Pulmonary artery endothelial cell (primary cell): ENCODE measurements at regions not wholly inside any gene's neighbourhood (a gene's known extent, or its start where the extent isn't known, plus 50 kb on each side); places are given as distances from the start of the nearest gene placed in this dataset.
"Not testable (repeated sequence)": the region's sequence is repeated elsewhere in the genome, so short reads cannot be mapped to it uniquely, and the experiment has no call there.

ENCODE experiments used
- DNase-seq: peaks from one replicate; pipeline ENCODE4 v3.0.0-alpha.2; 2011; ENCODE audit warnings: low read depth, low spot score

DNA sequence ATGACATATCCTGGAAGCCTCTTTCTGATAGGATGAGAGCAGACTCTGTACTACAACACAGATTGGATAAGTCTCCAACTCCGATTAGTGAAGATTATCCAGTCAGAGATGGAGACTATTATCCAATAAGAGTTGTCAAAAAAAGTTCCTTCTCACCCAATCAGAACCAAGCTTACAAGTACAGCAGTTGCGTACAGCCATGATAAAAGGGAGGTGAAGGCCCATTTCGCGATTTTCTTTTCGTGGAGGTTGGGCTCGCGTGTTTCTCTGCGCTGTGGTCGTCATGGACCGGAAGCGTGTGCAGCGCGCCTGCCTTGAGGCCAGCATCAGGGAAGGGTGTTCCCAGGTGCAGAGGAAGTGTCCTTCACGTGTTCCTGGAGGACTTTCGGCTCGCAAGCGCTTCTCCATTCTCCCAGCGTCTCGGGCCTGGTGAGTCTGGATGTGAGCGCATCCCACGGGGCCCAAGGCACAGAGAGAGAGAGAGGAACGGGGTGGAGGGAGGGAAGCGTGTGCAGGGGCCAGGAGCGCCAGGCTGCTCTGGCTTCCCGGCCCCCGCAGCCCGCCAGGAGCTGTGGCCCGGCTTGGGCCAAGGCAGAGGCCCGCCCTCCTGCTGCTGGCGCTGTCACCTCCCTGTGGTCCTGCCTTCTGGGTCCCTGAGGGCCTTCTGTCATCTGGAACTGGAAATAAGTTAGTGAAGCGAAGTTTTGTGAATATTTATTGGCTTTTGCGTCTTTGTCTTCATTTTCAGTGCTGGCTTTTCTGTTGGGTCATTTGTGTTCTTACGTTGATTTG is 53.9 kb downstream of the CDRT15L2 start:
- DNase-seq = not testable (repeated sequence)

DNA sequence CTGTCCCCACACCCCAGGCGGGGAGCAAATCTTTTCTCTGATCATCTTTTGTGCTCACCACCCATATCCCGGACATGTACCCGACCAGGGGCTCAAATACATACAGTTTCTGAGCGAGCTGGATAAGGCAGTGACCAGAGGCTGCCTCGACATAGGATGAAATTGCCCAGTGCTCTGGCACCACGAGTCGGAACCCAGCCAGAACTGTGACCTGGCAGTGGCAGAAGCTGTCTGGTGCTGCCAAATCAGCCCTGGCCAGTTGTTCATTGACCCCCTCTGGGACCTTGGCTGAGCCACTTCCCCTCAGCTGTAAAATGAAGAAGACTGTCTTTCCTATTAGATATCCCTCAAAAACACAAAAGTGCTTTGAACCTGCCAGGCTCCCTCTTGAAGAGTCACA is 60.6 kb downstream of the CDRT15L2 start:
- DNase-seq = not testable (repeated sequence)

DNA sequence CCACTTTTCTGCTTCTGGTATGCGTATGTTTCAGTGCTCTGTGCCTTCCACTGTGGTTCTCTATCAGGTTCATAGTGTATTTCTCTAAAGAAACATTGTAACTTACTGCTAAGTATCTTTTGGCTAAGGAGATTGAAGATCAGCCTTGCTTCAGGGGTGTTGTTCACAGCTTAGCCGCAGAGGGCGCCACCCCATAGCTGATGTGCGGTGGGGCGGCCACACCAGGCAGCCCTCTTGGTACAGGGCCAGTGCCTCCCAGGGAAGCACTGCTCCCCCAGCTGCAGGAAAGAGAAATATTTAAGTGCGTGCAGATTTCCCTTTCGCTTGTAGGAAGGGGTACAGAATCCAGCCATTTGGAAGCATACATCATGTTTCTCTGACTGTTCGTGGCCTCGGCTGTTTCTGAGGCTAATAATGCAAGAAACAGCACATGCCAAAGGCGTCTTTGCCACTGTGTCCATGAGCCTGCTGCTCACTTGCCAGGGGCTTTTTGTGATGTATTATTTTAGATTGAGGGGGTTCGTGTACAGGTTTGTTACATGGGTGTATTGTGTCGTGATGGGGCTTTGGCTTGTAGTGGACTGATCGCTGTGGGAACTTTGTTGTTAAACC is 67.2 kb downstream of the CDRT15L2 start:
- not testable (repeated sequence) for DNase-seq

- not testable (repeated sequence) for DNase-seq
Measured at GRCh38 chr17:20649097-20649767, 69.7 kb downstream of the CDRT15L2 start.

DNA sequence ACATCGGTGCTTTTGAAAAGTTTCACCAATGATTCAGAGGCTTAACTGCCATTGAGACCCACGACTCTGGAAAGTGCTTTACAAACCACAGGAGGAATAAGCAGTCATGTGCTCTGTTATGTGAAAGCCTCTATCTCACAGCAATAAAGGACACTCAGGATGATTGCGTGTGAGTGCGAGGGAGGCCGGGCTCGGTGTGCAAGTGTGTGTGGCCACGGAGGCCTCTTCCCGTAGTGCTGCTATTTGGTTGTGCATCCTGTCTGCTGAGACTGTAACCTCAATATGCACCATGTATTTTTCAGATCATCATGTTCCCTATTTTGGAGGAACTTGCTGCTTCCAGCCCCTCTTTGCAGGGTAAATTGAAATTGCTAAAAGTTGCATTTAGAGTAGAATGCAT is 71.5 kb downstream of the CDRT15L2 start:
- not testable (repeated sequence) for DNase-seq

GRCh38 chr17:20651736-20652135 is 72.2 kb downstream of the CDRT15L2 start:
- not testable (repeated sequence) for DNase-seq

- not testable (repeated sequence) for DNase-seq
Measured at GRCh38 chr17:20653391-20653790, 73.9 kb downstream of the CDRT15L2 start.

DNA sequence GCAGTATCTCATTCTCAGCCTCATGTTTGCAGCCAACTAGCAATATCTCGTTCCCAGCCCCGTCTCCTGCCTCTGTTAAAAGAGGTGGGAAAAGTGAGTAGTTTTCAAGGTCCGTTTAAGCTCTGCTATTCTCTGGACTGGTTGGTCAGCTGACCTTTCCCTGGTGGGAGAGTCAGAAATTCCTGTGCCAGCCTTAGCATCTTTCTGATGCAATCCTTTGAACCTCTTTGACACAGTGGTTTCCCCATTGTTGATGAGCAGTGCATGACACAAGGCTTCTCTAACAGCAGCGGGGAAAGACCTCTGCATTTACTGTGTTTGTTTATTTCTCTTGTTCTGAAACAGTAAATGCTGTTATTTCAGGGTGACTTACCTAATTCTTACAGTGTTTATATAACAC is 74.6 kb downstream of the CDRT15L2 start:
- not testable (repeated sequence) for DNase-seq

- DNase-seq = not testable (repeated sequence)
Measured at GRCh38 chr17:20654575-20654974, 75.1 kb downstream of the CDRT15L2 start.

DNA sequence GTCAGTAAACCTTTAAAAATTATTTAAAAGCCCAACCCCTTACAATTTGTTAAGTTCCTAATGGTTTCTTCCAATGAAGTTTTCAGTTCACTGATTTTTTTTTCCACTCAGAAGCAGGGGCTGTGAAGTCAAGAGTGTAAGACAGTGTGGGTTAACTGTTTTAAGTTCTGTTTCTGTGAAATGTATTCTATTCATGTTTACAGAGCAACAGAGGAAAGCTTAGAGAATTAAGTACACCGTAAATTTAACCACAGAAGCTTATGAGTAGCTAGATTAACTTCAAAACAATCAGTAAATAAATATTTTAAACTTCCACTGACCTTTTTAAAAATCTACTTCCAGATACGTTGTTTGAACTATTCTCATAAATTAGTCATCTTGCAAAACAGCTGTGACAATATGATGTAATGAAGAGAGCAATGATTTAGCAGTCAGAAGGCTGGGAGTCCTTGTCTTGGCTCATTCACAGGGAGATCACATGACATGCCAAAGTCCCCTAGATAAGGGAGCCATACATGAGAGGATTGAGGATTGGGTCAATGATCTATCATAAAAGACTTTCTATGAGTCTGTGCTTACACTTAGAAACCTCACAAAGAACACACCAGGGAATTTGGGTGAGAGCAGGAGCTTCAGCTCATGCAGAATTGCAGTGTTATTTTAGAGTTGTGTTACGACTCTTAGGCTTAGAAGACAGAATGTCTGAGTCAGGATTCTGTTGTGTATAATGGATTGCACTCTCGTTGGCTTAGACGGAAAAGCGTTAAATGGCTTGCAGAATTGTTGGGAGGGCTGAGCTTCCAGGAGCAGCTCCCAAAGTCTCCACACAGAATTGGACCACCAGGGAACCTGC is 85.8 kb downstream of the CDRT15L2 start:
- not testable (repeated sequence) for DNase-seq

DNA sequence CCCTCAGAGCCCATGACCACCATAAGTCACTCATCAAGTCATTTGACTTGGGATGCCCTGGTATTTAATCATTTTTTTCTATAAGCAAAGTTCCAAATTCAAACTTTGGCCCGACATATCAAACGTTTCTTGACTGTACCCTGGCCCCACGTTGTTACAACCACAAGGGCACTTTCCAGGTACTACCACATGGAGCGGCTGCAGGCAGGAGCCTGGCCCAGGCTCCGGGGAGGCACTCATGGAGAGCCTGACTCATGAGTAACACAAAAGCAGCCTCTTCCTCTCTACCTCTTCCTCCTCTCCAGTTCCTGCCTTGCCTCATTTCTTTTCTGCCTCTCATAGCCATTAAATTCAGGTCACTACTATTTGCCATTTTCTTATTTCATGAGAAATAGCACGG is 87.2 kb downstream of the CDRT15L2 start:
- DNase-seq = not testable (repeated sequence)

DNA sequence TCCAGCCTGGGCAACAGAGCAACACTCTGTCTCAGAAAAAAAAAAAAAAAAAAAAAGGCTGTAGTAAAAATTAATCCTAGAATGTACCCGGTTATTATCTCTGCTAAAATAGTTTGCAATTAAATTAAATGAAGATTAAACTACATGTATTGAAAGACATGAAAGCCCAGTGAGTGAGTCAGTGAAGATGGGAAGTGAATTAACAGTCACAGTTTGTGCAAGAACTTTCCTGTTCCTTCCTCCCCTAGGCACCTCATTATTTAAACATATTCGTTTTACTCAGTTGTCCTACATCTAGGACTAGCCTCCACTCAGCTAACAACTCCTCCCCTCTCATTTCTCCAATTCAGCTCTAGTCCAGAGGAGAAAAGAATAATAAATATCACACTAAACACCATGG is 88.2 kb downstream of the CDRT15L2 start:
- DNase-seq = not testable (repeated sequence)

DNA sequence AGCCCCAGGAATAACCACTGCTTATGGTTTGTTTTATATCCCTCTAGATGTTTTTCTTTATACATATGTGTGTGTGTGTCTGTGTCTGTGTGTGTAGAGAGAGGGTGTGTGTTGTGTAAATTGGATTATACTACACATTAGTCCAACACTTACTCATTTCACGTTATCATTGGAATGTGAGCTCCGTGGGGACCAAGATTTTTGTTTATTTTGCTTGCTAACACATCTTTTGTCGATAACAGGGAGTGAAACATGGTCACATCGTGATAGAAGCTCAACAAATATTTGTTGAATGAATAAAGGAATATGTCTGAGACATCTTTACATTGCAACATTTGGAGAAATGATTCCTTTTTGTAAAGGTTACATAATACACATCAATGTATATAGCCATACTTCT is 88.8 kb downstream of the CDRT15L2 start:
- not testable (repeated sequence) for DNase-seq

DNA sequence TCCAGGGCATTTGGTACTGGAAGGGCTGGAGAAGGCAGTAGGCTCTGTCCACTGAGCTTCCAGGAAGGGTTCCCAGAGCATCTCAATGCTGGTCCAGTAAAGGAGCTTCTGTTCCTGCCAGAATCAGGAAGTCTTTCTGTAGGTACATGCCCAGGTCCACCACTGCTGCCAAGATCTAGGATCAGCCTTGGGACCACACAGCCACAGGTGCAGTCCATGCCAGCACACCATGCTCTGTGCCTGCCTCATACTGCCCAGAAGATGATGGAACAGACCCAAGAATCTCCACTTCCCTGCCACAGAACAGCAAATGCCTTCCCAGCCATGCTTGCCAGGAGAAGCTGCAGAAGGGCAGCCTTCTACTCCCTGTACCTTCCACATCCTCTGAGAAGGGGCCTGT is 89.3 kb downstream of the CDRT15L2 start:
- not testable (repeated sequence) for DNase-seq

DNA sequence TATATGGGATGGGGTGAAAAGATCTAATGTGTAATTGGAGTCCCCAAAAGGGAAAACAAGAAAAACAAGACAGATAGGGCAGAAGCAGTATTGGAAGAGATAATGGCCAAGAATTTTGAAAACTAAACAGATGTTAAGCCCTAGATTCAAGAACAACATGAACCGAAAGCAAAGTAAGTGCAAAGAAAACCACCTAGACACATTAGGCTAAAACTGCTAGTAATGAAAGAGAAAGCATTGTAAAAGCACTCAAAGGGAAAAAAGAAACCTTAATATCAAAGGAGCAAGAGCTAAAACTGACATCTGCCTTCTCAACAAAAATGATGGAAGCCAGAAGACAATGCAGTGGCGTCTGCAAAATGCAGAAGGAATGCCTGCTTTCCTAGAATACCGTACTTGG is 91.0 kb downstream of the CDRT15L2 start:
- not testable (repeated sequence) for DNase-seq

- not testable (repeated sequence) for DNase-seq
Measured at GRCh38 chr17:20674374-20674773, 94.8 kb downstream of the CDRT15L2 start.

DNA sequence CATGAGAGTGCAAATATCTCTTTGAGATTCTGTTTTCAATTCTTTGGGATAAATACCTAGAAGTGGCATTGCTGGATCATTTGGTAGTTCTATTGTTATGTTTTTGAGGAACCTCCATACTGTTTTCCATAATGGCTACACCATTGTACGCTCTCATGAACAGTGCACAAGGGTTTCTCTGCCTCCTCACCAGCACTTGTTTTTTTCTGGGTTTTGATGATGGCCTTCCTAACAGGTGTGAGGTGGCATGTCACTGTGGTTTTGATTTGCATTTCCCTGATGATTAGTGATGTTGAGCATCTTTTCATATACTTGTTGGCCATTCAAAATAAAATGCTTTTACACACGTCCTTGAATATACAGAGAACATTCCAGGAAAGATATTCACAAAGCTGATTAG is 96.2 kb downstream of the CDRT15L2 start:
- DNase-seq = not testable (repeated sequence)

DNA sequence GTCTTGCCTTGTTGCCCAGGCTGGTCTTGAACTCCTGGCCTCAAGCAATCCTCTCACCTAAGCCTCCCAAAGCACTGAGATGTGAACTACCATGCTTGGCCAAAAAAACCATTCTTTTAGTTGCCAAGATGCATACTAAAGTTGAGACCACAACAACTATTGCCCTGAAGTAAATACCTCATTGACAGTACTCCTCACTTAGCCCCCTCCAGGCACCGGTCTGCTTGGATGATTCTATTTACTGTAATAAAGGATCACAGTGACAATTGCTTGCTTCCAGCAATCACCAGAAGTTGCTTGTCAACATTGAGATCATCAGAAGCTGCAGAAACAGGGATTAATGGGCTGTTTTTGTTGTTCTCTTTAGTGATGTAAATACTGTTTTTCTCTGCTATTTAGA is 97.1 kb downstream of the CDRT15L2 start:
- not testable (repeated sequence) for DNase-seq

- DNase-seq = not testable (repeated sequence)
Measured at GRCh38 chr17:20677469-20677868, 97.9 kb downstream of the CDRT15L2 start.

DNA sequence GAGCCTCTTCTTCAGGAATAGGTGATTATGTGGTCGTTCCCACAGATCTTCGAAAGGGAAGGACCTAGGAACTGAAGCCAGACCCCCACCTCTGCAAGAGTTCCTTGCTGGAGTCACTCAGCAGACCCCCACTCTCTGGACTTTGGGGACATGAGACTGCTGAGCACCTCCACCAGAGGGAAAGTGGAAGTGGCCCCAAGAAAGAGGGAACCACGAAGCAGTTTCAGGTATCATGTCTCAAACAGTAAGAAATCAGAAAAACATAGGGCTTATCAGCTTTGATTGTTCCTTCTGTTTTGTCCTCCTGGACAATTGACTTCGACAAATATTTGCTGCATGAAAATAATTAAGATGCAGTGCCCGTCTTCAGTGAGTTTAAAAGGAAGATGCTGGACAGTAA is 98.9 kb downstream of the CDRT15L2 start:
- not testable (repeated sequence) for DNase-seq
